Subcutaneous abdominal adipose tissue (tissue), 5 donors: ENCODE measurements at regions not wholly inside any gene's neighbourhood (a gene's known extent, or its start where the extent isn't known, plus 50 kb on each side); places are given as distances from the start of the nearest gene placed in this dataset.
"Not testable (repeated sequence)": the region's sequence is repeated elsewhere in the genome, so short reads cannot be mapped to it uniquely, and the experiment has no call there.

Experiments used
- H3K27ac ChIP-seq: one replicate; pipeline ENCODE4 v1.7.0; 2013; ENCODE audit warnings: low read depth, mild to moderate bottlenecking, inconsistent platforms, low read length, moderate library complexity
- H3K27me3 ChIP-seq, 5 donors: one replicate each; pipeline ENCODE4 v1.7.0; 2013; ENCODE audit warnings: low read length in 5 of 5, inconsistent platforms in 1 of 5; ENCODE audit not compliant: control insufficient read depth in 5 of 5, insufficient read depth in 4 of 5
- H3K36me3 ChIP-seq, 5 donors: one replicate each; pipeline ENCODE4 v1.7.0; 2013; ENCODE audit warnings: low read length in 5 of 5; ENCODE audit not compliant: control insufficient read depth in 5 of 5, insufficient read depth in 5 of 5
- H3K4me1 ChIP-seq, 5 donors: one replicate each; pipeline ENCODE4 v1.7.0; 2013; ENCODE audit warnings: low read length in 5 of 5, mild to moderate bottlenecking in 3 of 5, moderate library complexity in 1 of 5; ENCODE audit not compliant: control insufficient read depth in 5 of 5, insufficient read depth in 5 of 5
- H3K4me3 ChIP-seq, 5 donors: one replicate each; pipeline ENCODE4 v1.7.0; 2013; ENCODE audit warnings: low read length in 5 of 5, low read depth in 1 of 5
- H3K9ac ChIP-seq, 5 donors: one replicate each; pipeline ENCODE4 v1.7.0; 2013; ENCODE audit warnings: low read length in 5 of 5, mild to moderate bottlenecking in 4 of 5, moderate library complexity in 3 of 5
- H3K9me3 ChIP-seq, 5 donors: one replicate each; pipeline ENCODE4 v1.7.0; 2013; ENCODE audit warnings: low read length in 5 of 5; ENCODE audit not compliant: control insufficient read depth in 5 of 5
- donor health status: healthy.
- donor health status: healthy.
- donor health status: healthy.
- donor health status: healthy.
- donor health status: healthy.

DNA sequence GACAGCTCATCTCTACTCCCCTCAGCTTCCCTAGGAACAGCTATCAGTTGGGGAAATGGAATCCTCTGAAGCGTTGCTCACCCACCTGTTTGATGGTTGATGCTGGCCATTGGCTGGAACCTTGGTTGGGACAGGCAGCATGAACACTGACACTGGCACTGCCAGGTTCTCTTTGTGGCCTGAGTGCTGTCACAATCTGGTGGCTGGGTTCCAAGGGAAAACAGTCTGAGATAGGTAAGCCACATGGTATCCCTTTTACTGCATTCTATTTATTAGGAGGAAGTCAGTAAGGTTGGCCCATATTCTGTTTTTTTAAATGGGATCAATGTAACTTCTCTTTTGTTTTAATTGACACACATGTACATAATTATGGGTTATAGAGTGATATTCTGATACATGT is 107.0 kb upstream of the ZNF519 start:
- not testable (repeated sequence) for H3K4me3 ChIP-seq, H3K9me3 ChIP-seq, H3K36me3 ChIP-seq, H3K9ac ChIP-seq, H3K4me1 ChIP-seq, H3K27ac ChIP-seq, H3K27me3 ChIP-seq

DNA sequence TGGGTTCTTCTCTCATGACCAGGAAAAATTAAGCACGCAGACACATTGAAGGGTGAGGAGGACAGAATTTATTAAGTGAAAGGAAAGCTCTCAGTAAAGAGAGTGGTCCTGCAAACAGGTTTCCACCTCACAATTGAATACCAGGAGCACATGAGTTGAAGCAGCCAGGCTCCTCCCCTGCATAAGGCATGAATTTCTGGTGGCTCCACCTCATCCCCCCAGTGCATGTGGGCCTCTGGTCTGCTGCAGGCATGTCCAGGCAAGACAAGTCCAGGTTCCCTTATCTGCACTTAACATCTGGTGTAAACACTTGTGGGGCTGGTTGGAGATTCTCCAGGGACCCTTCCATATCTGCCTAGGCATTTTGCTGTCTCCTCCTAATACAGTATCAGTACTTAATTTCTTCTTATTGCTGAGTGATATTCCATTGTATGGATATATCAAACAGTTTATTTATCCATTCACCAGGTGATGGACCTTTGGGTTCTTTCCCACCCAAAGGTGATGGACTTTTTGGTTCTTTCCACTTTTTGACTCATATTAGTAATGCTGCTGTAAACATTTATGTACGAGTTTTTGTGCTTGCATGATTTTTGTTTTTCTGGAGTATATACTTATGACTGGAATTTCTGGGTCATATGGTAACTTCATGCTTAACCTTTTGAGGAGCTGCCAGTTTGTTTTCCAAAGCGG is 104.3 kb upstream of the ZNF519 start:
- not testable (repeated sequence) for H3K27me3 ChIP-seq, H3K36me3 ChIP-seq, H3K4me3 ChIP-seq, H3K27ac ChIP-seq, H3K9ac ChIP-seq, H3K9me3 ChIP-seq, H3K4me1 ChIP-seq

DNA sequence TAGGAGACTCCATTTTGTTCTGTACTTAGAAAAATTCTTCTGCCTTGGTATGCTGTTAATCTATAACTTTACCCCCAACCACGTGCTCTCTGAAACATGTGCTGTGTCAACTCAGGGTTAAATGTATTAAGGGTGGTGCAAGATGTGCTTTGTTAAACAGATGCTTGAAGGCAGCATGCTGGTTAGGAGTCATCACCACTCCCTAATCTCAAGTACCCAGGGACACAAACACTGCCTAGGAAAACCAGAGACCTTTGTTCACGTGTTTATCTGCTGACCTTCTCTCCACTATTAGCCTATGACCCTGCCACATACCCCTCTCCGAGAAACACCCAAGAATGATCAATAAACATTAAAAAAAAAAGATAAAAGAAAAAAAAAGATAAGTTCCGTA is 93.0 kb upstream of the ZNF519 start:
- H3K9ac ChIP-seq, H3K36me3 ChIP-seq, H3K27me3 ChIP-seq, H3K27ac ChIP-seq, H3K4me3 ChIP-seq, H3K4me1 ChIP-seq, H3K9me3 ChIP-seq: not testable (repeated sequence)

DNA sequence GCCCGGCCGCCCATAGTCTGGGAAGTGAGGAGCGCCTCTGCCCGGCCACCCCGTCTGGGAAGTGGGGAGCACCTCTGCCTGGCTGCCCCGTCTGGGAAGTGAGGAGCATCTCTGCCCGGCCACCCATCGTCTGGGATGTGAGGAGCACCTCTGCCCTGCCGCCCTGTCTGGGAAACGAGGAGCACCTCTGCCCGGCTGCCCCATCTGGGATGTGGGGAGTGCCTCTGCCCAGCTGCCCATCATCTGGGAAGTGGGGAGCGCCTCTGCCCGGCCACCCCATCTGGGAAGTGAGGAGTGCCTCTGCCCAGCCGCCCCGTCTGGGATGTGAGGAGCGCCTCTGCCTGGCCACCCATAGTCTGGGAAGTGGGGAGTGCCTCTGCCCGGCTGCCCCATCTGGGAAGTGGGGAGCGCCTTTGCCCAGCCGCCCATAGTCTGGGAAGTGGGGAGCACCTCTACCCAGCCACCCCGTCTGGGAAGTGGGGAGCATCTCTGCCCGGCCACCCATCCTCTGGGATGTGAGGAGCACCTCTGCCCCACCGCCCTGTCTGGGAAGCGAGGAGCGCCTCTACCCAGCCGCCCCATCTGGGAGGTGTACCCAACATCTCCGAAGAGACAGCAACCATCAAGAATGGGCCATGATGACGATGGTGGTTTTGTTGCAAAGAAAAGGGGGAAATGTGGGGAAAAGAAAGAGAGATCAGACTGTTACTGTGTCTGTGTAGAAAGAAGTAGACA is 92.5 kb upstream of the ZNF519 start:
- H3K36me3 ChIP-seq, H3K4me3 ChIP-seq, H3K27me3 ChIP-seq, H3K27ac ChIP-seq, H3K9me3 ChIP-seq, H3K4me1 ChIP-seq, H3K9ac ChIP-seq: not testable (repeated sequence)

DNA sequence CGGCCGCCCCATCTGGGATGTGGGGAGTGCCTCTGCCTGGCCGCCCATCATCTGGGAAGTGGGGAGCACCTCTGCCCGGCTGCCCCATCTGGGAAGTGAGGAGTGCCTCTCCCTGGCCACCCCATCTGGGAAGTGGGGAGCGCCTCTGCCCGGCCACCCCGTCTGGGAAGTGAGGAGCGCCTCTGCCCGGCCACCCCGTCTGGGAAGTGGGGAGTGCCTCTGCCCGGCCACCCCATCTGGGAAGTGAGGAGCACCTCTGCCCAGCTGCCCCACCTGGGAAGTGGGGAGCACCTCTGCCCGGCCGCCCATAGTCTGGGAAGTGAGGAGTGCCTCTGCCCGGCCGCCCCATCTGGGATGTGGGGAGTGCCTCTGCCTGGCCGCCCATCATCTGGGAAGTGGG is 91.7 kb upstream of the ZNF519 start:
- H3K9me3 ChIP-seq, H3K4me3 ChIP-seq, H3K36me3 ChIP-seq, H3K9ac ChIP-seq, H3K4me1 ChIP-seq, H3K27ac ChIP-seq, H3K27me3 ChIP-seq: not testable (repeated sequence)

DNA sequence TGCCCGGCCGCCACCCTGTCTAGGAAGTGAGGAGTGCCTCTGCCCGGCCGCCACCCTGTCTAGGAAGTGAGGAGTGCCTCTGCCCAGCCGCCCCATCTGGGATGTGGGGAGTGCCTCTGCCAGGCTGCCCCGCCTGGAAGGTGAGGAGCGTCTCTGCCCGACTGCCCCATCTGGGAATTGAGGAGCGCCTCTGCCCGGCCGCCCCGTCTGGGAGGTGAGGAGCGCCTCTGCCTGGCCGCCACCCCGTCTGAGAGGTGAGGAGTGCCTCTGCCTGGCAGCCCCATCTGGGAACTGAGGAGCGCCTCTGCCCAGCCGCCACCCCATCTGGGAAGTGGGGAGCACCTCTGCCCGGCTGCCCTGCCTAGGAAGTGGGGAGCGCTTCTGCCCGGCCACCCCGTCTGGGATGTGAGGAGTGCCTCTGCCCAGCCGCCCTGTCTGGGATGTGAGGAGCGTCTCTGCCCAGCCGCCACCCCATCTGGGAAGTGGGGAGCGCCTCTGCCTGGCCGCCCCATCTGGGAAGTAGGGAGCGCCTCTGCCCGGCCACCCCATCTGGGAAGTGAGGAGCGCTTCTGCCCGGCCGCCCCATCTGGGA is 91.1 kb upstream of the ZNF519 start:
- not testable (repeated sequence) for H3K27me3 ChIP-seq, H3K9ac ChIP-seq, H3K27ac ChIP-seq, H3K4me3 ChIP-seq, H3K9me3 ChIP-seq, H3K4me1 ChIP-seq, H3K36me3 ChIP-seq

DNA sequence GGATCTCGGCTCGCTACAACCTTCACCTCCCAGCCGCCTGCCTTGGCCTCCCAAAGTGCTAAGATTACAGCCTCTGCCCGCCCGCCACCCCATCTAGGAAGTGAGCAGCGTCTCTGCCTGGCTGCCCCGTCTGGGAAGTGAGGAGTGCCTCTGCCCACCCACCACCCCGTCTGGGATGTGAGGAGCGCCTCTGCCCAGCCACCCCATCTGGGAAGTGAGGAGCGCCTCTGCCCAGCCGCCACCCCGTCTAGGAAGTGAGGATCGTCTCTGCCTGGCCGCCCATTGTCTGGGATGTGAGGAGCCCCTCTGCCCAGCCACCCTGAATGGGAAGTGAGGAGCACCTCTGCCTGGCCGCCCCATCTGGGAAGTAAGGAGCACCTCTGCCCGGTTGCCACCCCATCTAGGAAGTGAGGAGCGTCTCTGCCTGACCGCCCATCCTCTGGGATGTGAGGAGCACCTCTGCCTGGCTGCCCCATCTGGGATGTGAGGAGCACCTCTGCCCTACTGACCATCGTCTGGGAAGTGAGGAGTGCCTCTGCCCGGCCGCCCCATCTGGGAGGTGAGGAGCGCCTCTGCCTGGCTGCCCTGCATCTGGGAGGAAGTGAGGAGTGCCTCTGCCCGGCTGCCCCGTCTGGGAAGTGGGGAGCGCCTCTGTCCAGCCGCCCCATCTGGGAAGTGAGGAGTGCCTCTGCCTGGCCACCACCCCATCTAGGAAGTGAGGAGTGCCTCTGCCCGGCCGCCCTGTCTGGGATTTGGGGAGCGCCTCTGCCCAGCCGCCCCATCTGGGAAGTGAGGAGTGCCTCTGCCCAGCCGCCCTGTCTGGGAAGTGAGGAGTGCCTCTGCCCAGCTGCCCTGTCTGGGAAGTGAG is 90.4 kb upstream of the ZNF519 start:
- H3K27me3 ChIP-seq, H3K36me3 ChIP-seq, H3K9ac ChIP-seq, H3K9me3 ChIP-seq, H3K4me1 ChIP-seq, H3K27ac ChIP-seq, H3K4me3 ChIP-seq: not testable (repeated sequence)

DNA sequence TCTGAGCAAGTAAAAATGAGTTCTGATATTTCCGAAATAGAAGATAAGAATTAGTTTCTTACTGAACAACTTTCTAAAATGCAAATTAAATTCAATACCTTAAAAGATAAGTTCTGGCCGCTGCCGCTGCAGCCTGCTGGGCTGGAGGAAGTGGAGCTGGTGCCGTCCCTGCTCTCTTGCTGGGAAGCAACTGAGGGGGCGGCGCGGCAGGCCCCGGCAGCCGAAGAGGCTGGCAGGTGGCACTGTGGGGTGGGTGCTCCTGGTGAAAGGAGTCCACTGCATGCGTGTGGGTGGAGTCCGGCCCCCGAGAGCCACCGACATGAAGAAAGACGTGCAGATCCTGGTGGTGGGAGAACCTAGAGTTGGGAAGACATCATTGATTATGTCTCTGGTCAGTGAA is 89.5 kb upstream of the ZNF519 start:
- Histone ChIP-seq H3K9ac (no peak overlapping the region), H3K9me3 (peaks cover 0 to 4% (median 3%) of the 10 kb centered on the region in 5 donors), H3K4me1 (no peaks in the 10 kb centered on the region), H3K4me3 (no peak overlapping the region), H3K27ac (no peak overlapping the region), H3K36me3 (no peaks in the 10 kb centered on the region), H3K27me3 (no peaks in the 10 kb centered on the region)

DNA sequence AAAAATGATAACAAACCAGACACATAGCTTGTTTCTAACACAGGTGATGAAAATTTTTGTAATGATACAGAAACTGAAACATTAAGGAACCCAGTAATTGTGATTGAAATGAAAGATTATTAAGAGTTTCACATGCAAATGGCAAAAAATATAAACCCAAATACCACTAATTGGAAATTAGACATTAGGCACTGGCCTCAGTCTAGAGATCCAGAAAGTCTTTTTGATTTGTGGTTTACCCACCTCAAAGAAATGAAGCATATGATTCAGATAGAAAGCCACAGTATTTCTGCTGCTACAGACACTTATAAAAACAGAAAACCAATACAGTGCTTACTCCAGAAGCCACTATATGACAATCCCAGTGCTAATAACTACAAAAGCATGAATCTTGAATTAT is 83.7 kb upstream of the ZNF519 start:
- H3K9me3 ChIP-seq, H3K4me3 ChIP-seq, H3K36me3 ChIP-seq, H3K9ac ChIP-seq, H3K4me1 ChIP-seq, H3K27ac ChIP-seq, H3K27me3 ChIP-seq: not testable (repeated sequence)

DNA sequence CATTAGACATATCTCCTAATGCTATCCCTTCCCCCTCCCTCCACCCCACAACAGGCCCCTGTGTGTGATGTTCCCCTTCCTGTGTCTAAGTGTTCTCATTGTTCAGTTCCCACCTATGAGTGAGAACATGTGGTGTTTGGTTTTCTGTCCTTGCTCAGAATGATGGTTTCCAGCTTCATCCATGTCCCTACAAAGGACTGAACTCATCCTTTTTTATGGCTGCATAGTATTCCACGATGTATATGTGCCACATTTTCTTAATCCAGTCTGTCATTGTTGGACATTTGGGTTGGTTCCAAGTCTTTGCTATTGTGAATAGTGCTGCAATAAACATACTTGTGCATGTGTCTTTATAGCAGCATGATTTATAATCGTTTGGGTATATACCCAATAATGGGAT is 71.2 kb upstream of the ZNF519 start:
- not testable (repeated sequence) for H3K27ac ChIP-seq, H3K4me3 ChIP-seq, H3K9me3 ChIP-seq, H3K27me3 ChIP-seq, H3K4me1 ChIP-seq, H3K36me3 ChIP-seq, H3K9ac ChIP-seq
